ENCODE measurements at regions not wholly inside any gene's neighbourhood (a gene's known extent, or its start where the extent isn't known, plus 50 kb on each side); places are given as distances from the start of the nearest gene placed in this dataset.

DNA sequence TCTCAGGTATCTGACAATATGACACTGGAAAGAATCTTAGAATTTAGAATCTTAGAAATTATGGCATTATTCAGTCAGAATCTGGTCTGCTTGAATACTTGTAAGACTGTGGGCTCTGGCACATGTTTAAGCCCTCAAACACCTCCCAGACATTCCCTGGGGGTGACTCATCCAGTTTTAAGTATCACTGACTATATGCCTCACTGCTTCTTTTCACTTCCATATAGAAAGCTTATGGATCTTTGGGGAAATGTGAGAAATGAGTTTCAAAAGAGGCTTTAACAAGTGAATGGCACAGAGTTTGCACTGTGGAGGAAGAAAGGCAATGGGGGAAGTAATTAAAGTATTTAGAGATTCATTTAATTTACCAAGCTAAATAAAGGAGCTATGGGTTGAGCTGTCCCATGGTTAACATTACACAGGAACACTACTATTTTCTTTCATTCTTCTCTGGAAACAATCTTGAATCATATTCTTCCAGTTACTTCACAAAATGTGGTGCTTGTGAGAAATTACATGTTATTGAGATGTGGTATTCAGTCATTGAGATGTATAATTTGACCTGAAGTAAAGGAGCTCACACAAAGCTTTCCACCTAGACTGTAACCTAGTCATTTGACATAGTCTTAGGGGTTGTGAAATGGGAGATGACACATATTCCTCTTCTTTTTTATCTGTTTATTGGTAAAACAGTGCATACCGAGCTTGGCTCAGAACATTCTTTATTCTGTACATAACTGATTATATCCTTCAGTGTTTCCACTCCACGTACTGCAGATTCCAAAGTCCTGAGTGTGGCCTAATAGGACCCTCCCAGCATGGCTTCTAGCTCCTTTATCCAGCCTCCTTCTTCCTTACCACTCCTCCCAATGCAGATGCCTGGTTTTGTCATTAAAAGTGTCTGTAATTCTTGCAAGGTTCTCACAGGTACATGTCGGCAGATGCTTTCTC is 544.6 kb upstream of the NECTIN3 start:
- TF ChIP-seq, protein P1, sequence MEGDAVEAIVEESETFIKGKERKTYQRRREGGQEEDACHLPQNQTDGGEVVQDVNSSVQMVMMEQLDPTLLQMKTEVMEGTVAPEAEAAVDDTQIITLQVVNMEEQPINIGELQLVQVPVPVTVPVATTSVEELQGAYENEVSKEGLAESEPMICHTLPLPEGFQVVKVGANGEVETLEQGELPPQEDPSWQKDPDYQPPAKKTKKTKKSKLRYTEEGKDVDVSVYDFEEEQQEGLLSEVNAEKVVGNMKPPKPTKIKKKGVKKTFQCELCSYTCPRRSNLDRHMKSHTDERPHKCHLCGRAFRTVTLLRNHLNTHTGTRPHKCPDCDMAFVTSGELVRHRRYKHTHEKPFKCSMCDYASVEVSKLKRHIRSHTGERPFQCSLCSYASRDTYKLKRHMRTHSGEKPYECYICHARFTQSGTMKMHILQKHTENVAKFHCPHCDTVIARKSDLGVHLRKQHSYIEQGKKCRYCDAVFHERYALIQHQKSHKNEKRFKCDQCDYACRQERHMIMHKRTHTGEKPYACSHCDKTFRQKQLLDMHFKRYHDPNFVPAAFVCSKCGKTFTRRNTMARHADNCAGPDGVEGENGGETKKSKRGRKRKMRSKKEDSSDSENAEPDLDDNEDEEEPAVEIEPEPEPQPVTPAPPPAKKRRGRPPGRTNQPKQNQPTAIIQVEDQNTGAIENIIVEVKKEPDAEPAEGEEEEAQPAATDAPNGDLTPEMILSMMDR (IDR thresholded peaks at IDR 0.05): no peak
- TF ChIP-seq POLR2A (IDR thresholded peaks at IDR 0.05): no peak
